HEK293T (cell line): ENCODE measurements at regions not wholly inside any gene's neighbourhood (a gene's known extent, or its start where the extent isn't known, plus 50 kb on each side); places are given as distances from the start of the nearest gene placed in this dataset.

Experiments
- ARNT ChIP-seq: fragments of 450-650 bp; IDR thresholded peaks from 2 replicates; pipeline ENCODE4 v1.6.1; 2017; ENCODE audit warnings: mild to moderate bottlenecking
- BHLHE40 ChIP-seq: fragments of 450-650 bp; IDR thresholded peaks from 2 replicates; pipeline ENCODE4 v1.6.1; 2016; ENCODE audit warnings: mild to moderate bottlenecking, moderate library complexity, borderline replicate concordance
- ELF4 ChIP-seq: fragments of 450-650 bp; IDR thresholded peaks from 2 replicates; pipeline ENCODE4 v1.6.1; 2017; ENCODE audit warnings: antibody characterized with exemption
- FOXA1 ChIP-seq: fragments of 450-650 bp; IDR thresholded peaks from 2 replicates; pipeline ENCODE4 v1.6.1; 2016; ENCODE audit warnings: mild to moderate bottlenecking
- FOXK2 ChIP-seq: fragments of 450-650 bp; IDR thresholded peaks from 2 replicates; pipeline ENCODE4 v1.6.1; 2016; ENCODE audit warnings: mild to moderate bottlenecking
- FOXM1 ChIP-seq: fragments of 450-650 bp; IDR thresholded peaks from 2 replicates; pipeline ENCODE4 v1.6.1; 2017; ENCODE audit warnings: mild to moderate bottlenecking, borderline replicate concordance
- HDGF ChIP-seq: fragments of 450-650 bp; IDR thresholded peaks from 2 replicates; pipeline ENCODE4 v1.6.1; 2017; ENCODE audit warnings: antibody characterized with exemption, borderline replicate concordance
- LEF1 ChIP-seq: fragments of 450-650 bp; IDR thresholded peaks from 2 replicates; pipeline ENCODE4 v1.6.1; 2017; ENCODE audit warnings: mild to moderate bottlenecking, borderline replicate concordance
- NFRKB ChIP-seq: fragments of 450-650 bp; IDR thresholded peaks from 2 replicates; pipeline ENCODE4 v1.6.1; 2016; ENCODE audit warnings: mild to moderate bottlenecking, moderate library complexity
- SP1 ChIP-seq: fragments of 450-650 bp; IDR thresholded peaks from 2 replicates; pipeline ENCODE4 v1.6.1; 2017
- SUZ12 ChIP-seq: fragments of 450-650 bp; IDR thresholded peaks from 2 replicates; pipeline ENCODE4 v1.6.1; 2016; ENCODE audit warnings: mild to moderate bottlenecking
- TARDBP ChIP-seq: fragments of 450-650 bp; IDR thresholded peaks from 2 replicates; pipeline ENCODE4 v1.6.1; 2016
- ZNF384 ChIP-seq: fragments of 450-650 bp; IDR thresholded peaks from 2 replicates; pipeline ENCODE4 v1.6.1; 2016

- TF ChIP-seq FOXM1 = no peak
- TF ChIP-seq ELF4 = no peak
- TF ChIP-seq SP1 = no peak
- TF ChIP-seq BHLHE40 = no peak
- no peak for TF ChIP-seq FOXA1
- TF ChIP-seq LEF1 = no peak
- no peak for TF ChIP-seq ARNT
- TF ChIP-seq TARDBP = no peak
- no peak for TF ChIP-seq ZNF384
- TF ChIP-seq SUZ12 = no peak
- no peak for TF ChIP-seq FOXK2
- TF ChIP-seq HDGF = no peak
- TF ChIP-seq NFRKB = no peak
Measured at GRCh38 chr12:103053089-103053488, 95.6 kb downstream of the ASCL1 start.
